H1 (cell line): ENCODE measurements at regions not wholly inside any gene's neighbourhood (a gene's known extent, or its start where the extent isn't known, plus 50 kb on each side); places are given as distances from the start of the nearest gene placed in this dataset.

Experiments
- CTCF ChIP-seq, 3 experiments: IDR thresholded peaks; 1 replicate in 2 of 3; 2 replicates in 1 of 3; pipeline versions ENCODE4 v1.5.1 to v1.6.1; 2011; ENCODE audit warnings: low read length in 3 of 3, mild to moderate bottlenecking in 3 of 3, inconsistent platforms in 2 of 3, low read depth in 1 of 3, moderate library complexity in 1 of 3; ENCODE audit not compliant: insufficient read depth in 1 of 3; ENCODE audit errors: control extremely low read depth in 1 of 3
- EZH2 ChIP-seq: fragments of 200-600 bp; sonication (generic); IDR thresholded peaks from 2 replicates; pipeline ENCODE4 v1.7.1; 2012; ENCODE audit warnings: low read depth, mild to moderate bottlenecking, moderate library complexity, low read length, inconsistent platforms; ENCODE audit not compliant: severe bottlenecking
- GABPA ChIP-seq: IDR thresholded peaks from 2 replicates; pipeline ENCODE4 v1.6.1; 2011; ENCODE audit warnings: mild to moderate bottlenecking, low read length, moderate library complexity, borderline replicate concordance; ENCODE audit not compliant: insufficient read depth
- HDAC6 ChIP-seq: IDR thresholded peaks from one replicate; pipeline ENCODE4 v1.7.1; 2012; ENCODE audit warnings: low read depth, mild to moderate bottlenecking, inconsistent platforms, low read length, moderate library complexity
- MAFK ChIP-seq: IDR thresholded peaks from 2 replicates; pipeline ENCODE4 v1.6.1; 2012; ENCODE audit warnings: low read depth, mild to moderate bottlenecking, improper control_type of control experiment, low read length
- POLR2AphosphoS5 ChIP-seq: IDR thresholded peaks from 2 replicates; pipeline ENCODE4 v1.6.1; 2011; ENCODE audit warnings: low read depth, low read length
- RAD21 ChIP-seq, 2 experiments: IDR thresholded peaks in 1 of 2; conservative IDR thresholded peaks in 1 of 2; 2 replicates each; pipeline ENCODE4 v1.6.1; 2011; ENCODE audit warnings: low read depth in 2 of 2, low read length in 2 of 2, improper control_type of control experiment in 1 of 2, inconsistent platforms in 1 of 2, mild to moderate bottlenecking in 1 of 2, moderate library complexity in 1 of 2
- RBBP5 ChIP-seq: IDR thresholded peaks from 2 replicates; pipeline ENCODE4 v1.7.1; 2012; ENCODE audit warnings: low read depth, mild to moderate bottlenecking, inconsistent platforms, low read length, moderate library complexity, borderline replicate concordance
- RNF2 ChIP-seq: fragments of 200-900, 300-1000 bp; sonication (generic); IDR thresholded peaks from 2 replicates; pipeline ENCODE4 v1.7.1; 2016; ENCODE audit warnings: borderline replicate concordance, low read depth, mild to moderate bottlenecking, antibody characterized with exemption, low read length; ENCODE audit not compliant: poor library complexity, severe bottlenecking; ENCODE audit errors: missing control alignments
- TEAD4 ChIP-seq: IDR thresholded peaks from 2 replicates; pipeline ENCODE4 v1.6.1; 2012; ENCODE audit warnings: low read depth, low read length, inconsistent platforms, mixed read lengths
- TF ChIP-seq, protein P1 (sequence below): IDR thresholded peaks from 2 replicates; pipeline ENCODE4 v1.6.1; 2011; ENCODE audit warnings: low read depth, mild to moderate bottlenecking, low read length; ENCODE audit not compliant: insufficient read depth

DNA sequence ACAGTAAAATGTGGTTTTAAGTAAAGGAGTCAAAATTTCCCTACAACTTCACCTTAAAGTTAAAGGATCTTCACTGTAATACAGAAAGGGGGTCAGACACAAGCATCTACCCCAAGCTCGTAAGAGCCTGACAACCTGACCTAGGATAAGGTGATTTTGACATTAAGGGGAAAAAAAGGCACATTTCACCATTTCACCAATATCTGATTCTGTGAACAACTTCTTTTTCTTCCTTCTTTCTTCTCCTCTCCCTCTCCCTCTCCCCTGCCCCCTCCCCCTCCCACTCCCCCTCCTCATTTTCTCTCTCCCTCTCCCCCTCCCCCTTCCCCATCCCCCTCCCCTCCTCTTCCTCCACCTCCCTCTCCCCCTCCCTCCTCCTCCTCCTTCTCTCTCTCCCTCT is 796.7 kb upstream of the ARGLU1 start:
- TF ChIP-seq TEAD4 (no peak), MAFK (no peak), GABPA (no peak), CTCF (IDR thresholded peaks at IDR 0.05; ENCODE audit: control extremely low read depth in 1 of 3, insufficient read depth in 1 of 3, low read depth in 1 of 3, low read length in 3 of 3) (no peak), RBBP5 (no peak), RAD21 (IDR thresholded peaks at IDR 0.05 in 1 of 2, conservative IDR thresholded peaks at IDR 0.05 in 1 of 2; ENCODE audit: low read depth in 2 of 2, low read length in 2 of 2) (no peak), POLR2AphosphoS5 (no peak), HDAC6 (no peak), EZH2 (no peak), RNF2 (no peak)
- TF ChIP-seq, protein P1, sequence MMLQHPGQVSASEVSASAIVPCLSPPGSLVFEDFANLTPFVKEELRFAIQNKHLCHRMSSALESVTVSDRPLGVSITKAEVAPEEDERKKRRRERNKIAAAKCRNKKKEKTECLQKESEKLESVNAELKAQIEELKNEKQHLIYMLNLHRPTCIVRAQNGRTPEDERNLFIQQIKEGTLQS = no peak
